GM23338 (cell line): ENCODE measurements at regions not wholly inside any gene's neighbourhood (a gene's known extent, or its start where the extent isn't known, plus 50 kb on each side); places are given as distances from the start of the nearest gene placed in this dataset.

Source experiments
- CREB1 ChIP-seq: fragments of 250-450 bp; sonication (Bioruptor Pico); IDR thresholded peaks from 2 replicates; pipeline ENCODE4 v1.5.0; 2020; ENCODE audit warnings: low read depth, mild to moderate bottlenecking, moderate library complexity
- EZH2 ChIP-seq: fragments of 200-600 bp; sonication (generic); IDR thresholded peaks from one replicate; pipeline ENCODE4 v1.8.0; 2017; ENCODE audit warnings: antibody characterized with exemption, mild to moderate bottlenecking, low read depth; ENCODE audit not compliant: unreplicated experiment
- EZH2phosphoT487 ChIP-seq: fragments of 200-600 bp; sonication (generic); IDR thresholded peaks from one replicate; pipeline ENCODE4 v1.8.1; 2018; ENCODE audit warnings: antibody characterized with exemption; ENCODE audit not compliant: unreplicated experiment
- JUNB ChIP-seq: IDR thresholded peaks from one replicate; pipeline ENCODE4 v1.6.1; 2016; ENCODE audit warnings: antibody characterized with exemption; ENCODE audit not compliant: unreplicated experiment
- POLR2AphosphoS5 ChIP-seq: IDR thresholded peaks from 2 replicates; pipeline ENCODE4 v1.6.1; 2016; ENCODE audit warnings: antibody characterized with exemption, low read depth
- ZNF462 ChIP-seq: fragments of 250-450 bp; sonication (Bioruptor Pico); IDR thresholded peaks from 2 replicates; pipeline ENCODE4 v1.5.0; 2020; ENCODE audit warnings: mild to moderate bottlenecking, moderate library complexity
- TF ChIP-seq, protein P1 (sequence below), 2 experiments: fragments of 200-600 bp in 1 of 2; sonication (generic) in 1 of 2; conservative IDR thresholded peaks; 2 replicates each; pipeline versions ENCODE4 v1.5.1 to v1.6.1; 2016 to 2017; ENCODE audit warnings: antibody characterized with exemption in 2 of 2, low read depth in 2 of 2, mild to moderate bottlenecking in 2 of 2, moderate library complexity in 1 of 2
- TF ChIP-seq, protein P2 (sequence below): IDR thresholded peaks from one replicate; pipeline ENCODE4 v1.6.1; 2018; ENCODE audit warnings: antibody characterized with exemption; ENCODE audit not compliant: unreplicated experiment

DNA sequence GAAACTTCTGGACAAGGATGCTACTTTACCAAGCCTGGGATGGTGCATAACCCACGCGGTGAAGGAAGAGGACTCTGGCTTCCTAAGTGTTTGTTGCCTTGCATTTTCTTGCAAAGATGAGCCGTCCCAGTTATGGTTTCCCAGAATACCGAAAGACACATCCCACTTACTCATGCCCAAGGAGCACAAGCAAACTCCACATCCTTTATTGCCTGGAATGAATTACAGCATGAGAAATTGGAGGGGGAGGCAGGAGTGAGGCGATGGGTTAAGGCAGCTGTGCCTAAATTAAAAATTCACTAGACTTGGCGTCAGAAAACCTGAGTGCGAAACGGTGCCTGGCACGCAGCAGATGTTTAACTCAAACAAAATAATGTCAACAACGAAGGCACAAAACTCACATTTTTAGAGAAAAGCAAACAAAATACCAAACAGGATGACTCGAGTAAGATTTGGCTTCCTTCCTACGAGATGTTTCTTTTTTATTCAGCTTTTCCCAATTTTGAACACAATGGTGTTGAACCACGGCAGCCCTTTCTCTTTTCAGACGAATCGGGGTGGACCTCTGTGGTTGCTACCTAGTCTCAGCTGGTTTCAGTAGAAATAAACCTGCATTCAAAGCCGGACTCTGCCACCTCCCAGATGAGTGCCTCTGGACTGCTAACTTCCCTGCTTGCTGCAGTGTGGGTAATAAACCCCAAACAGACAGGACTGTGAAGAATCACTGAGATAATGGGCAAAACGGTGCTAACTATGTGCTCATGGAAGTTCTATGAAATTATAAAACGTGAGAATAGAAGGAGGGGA, 100.3 kb upstream of the NCK2 start:
- TF ChIP-seq EZH2phosphoT487 (no peak), EZH2 (no peak), POLR2AphosphoS5 (no peak), CREB1 (CRISPR knock-in tag) (no peak), JUNB (no peak), ZNF462 (CRISPR knock-in tag) (no peak)
- TF ChIP-seq, protein P1, sequence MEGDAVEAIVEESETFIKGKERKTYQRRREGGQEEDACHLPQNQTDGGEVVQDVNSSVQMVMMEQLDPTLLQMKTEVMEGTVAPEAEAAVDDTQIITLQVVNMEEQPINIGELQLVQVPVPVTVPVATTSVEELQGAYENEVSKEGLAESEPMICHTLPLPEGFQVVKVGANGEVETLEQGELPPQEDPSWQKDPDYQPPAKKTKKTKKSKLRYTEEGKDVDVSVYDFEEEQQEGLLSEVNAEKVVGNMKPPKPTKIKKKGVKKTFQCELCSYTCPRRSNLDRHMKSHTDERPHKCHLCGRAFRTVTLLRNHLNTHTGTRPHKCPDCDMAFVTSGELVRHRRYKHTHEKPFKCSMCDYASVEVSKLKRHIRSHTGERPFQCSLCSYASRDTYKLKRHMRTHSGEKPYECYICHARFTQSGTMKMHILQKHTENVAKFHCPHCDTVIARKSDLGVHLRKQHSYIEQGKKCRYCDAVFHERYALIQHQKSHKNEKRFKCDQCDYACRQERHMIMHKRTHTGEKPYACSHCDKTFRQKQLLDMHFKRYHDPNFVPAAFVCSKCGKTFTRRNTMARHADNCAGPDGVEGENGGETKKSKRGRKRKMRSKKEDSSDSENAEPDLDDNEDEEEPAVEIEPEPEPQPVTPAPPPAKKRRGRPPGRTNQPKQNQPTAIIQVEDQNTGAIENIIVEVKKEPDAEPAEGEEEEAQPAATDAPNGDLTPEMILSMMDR (conservative IDR thresholded peaks at IDR 0.05; ENCODE audit: low read depth in 2 of 2) = no peak
- TF ChIP-seq, protein P2, sequence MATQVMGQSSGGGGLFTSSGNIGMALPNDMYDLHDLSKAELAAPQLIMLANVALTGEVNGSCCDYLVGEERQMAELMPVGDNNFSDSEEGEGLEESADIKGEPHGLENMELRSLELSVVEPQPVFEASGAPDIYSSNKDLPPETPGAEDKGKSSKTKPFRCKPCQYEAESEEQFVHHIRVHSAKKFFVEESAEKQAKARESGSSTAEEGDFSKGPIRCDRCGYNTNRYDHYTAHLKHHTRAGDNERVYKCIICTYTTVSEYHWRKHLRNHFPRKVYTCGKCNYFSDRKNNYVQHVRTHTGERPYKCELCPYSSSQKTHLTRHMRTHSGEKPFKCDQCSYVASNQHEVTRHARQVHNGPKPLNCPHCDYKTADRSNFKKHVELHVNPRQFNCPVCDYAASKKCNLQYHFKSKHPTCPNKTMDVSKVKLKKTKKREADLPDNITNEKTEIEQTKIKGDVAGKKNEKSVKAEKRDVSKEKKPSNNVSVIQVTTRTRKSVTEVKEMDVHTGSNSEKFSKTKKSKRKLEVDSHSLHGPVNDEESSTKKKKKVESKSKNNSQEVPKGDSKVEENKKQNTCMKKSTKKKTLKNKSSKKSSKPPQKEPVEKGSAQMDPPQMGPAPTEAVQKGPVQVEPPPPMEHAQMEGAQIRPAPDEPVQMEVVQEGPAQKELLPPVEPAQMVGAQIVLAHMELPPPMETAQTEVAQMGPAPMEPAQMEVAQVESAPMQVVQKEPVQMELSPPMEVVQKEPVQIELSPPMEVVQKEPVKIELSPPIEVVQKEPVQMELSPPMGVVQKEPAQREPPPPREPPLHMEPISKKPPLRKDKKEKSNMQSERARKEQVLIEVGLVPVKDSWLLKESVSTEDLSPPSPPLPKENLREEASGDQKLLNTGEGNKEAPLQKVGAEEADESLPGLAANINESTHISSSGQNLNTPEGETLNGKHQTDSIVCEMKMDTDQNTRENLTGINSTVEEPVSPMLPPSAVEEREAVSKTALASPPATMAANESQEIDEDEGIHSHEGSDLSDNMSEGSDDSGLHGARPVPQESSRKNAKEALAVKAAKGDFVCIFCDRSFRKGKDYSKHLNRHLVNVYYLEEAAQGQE = no peak
